ENCODE measurements at regions not wholly inside any gene's neighbourhood (a gene's known extent, or its start where the extent isn't known, plus 50 kb on each side); places are given as distances from the start of the nearest gene placed in this dataset.

DNA sequence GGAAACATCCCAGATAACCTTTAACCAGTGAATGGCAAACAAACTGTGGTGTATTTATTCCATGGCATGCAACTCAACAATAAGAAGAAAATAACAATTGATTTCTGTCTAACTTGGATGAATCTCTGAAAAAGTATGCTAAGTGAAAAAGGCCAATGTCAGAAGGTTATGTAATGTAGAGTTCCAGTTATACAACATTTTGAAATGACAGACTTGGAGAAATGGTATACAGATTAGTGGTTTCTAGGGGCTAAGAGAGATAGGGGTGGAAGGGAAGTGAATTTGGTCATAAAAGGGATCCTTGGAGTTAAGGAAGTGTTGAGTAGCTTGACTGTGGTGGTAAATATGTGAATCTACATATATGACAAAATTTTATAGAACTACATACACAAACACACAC is 269.4 kb upstream of the SUCLG2 start:
- no peaks in the 10 kb centered on the region for H3K27me3 ChIP-seq
- H3K4me3 ChIP-seq: no peak overlapping the region
- no peaks in the 10 kb centered on the region for H3K36me3 ChIP-seq
- H3K9me3 ChIP-seq: no peaks in the 10 kb centered on the region
- DNase-seq: no peak

DNA sequence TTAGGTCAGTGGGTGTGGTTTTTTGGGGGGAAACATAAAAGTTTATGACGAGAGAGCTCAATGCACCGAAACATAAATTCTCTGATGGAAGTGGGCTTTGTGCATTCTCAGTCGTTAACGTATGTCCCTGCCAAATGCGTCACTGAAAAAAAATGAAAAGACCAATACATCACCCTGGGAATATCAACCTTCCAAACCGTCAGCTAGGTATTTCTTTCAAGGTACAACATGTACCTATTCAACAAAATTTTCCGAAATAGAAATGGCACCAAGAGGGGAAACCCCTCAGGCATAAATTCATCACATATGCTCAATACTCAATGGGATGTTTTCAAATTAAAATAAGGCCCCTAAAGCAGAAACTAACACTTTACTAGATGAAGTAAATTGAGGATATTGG is 266.6 kb upstream of the SUCLG2 start:
- H3K9me3 ChIP-seq: no peaks in the 10 kb centered on the region
- no peak overlapping the region for H3K4me3 ChIP-seq
- H3K27me3 ChIP-seq: no peaks in the 10 kb centered on the region

DNA sequence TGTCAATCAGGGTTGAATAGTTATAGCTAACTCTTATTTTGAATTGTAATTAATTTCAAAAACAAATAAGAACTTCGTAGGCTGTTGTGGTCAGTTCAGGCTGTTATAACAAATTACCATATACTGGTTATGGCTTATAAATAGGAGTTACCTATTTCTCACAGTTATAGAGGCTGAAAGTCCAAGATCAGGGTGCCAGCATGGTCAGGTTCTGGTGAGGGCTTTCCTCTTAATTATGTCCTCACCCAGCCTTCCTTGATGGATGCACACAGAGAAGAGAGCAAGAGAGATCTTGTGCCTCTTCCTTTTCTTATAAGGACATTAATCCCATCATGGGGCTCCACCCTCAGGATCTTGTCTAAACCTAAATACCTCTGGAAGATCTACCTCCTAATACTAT is 265.9 kb upstream of the SUCLG2 start:
- Histone ChIP-seq H3K4me3 (no peak overlapping the region), H3K9me3 (no peaks in the 10 kb centered on the region), H3K36me3 (no peaks in the 10 kb centered on the region), H3K27me3 (no peaks in the 10 kb centered on the region)
- DNase-seq: no peak

More for the DNA sequence above, 266.6 kb upstream of the SUCLG2 start:
- H3K36me3 ChIP-seq: no peaks in the 10 kb centered on the region
- DNase-seq: no peak

DNA sequence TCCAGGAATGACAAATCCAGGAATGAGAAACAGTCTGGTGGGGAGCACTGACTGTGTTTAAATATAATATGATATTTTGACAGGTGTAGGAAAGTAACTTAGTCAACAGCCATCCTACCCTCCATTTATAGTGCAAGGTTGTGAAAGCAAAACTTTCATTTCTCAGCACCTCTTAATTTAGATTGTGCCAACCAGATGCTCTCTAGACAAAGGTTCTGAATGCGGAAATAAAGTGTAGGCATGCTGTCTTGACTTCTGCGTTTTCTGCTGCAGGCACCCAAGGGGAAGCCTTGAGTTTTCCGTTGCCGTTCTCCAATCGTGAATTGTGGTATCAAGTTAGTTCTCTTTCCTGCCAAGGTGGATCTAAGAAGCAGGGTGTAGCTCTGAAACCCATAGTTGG is 261.9 kb upstream of the SUCLG2 start:
- no peaks in the 10 kb centered on the region for H3K36me3 ChIP-seq
- no peaks in the 10 kb centered on the region for H3K9me3 ChIP-seq
- H3K4me3 ChIP-seq: no peak overlapping the region
- no peak for DNase-seq
- H3K27me3 ChIP-seq: no peaks in the 10 kb centered on the region

DNA sequence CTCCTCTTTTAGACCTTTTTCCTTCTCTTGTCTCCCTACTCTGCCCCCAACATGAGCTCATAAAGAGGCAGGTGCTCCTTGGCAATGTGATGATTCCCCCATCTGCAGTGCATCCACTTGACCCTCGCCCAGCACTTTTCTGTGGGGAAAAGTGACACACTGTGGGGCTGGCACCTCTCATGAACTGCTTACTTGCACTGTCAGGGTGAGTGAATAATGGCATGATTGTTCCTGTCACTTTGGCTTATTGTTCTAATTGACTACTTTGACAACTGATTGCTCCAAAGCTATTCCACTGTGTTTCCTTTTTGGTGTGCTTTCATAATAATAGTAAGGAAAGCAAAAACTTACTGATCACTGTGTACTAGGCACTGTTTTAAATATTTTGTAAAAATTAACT is 253.3 kb upstream of the SUCLG2 start:
- Histone ChIP-seq H3K27me3 (no peaks in the 10 kb centered on the region), H3K36me3 (no peaks in the 10 kb centered on the region), H3K9me3 (no peaks in the 10 kb centered on the region), H3K4me3 (no peak overlapping the region)
- DNase-seq: no peak

DNA sequence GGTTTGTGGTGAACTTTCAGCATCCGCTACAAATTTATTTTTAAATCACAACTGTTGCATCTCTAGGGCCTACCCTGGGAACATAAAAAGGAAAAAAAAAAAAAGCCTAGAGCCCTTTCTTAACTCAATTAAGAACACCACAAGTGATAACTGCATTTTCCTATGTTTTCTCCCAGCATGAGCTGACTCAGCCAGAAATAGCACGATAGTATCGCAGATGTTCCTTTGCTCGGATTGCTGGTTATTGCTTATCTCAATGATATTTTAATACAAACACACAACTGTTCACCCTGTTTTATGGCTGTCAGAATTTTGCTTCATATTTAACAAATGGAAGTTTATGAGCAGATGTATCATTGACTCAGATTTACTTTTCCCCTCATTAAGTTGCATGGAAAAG is 251.8 kb upstream of the SUCLG2 start:
- Histone ChIP-seq H3K36me3 (no peaks in the 10 kb centered on the region), H3K27me3 (no peaks in the 10 kb centered on the region), H3K4me3 (no peak overlapping the region), H3K9me3 (no peaks in the 10 kb centered on the region)
- DNase-seq: no peak

DNA sequence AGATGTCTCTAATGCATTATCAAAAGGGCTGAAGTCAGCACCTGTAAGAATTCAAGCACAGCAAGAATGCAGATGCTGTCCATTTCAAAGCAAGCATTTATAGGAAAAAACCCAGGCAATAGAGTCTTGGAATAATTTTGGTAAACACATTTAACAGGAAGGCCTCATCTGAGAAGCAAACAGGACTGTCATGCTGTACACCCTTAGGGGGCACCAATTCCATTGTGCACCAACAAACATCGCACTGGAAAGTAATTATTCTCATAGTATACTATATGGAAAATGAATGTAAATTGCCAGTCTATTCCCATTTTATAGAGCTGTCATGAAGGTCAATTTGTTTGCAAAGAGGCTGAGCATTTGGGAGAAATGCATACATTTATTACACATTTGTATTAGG is 247.3 kb upstream of the SUCLG2 start:
- H3K27me3 ChIP-seq: no peaks in the 10 kb centered on the region
- DNase-seq: no peak
- H3K36me3 ChIP-seq: no peaks in the 10 kb centered on the region
- H3K9me3 ChIP-seq: no peaks in the 10 kb centered on the region
- H3K4me3 ChIP-seq: no peak overlapping the region

DNA sequence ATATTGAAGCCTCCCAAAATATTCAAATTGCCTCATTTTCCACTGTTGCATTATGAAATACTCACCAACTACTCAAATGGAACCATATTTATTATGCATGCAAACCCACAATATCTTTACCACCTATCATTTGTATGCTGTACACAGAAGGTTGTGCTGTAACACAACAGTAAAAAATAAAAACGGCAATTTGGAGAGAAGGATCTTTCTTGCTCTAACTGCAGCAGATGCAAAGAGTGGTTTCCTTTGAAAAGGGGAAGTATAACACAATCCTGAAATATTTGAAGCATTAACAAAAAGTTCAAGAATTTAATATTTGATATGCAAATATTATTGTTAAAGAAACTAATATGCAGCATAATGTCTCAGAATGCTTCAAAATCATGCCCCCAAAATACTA is 244.5 kb upstream of the SUCLG2 start:
- Histone ChIP-seq H3K9me3 (no peaks in the 10 kb centered on the region), H3K36me3 (no peaks in the 10 kb centered on the region), H3K27me3 (no peaks in the 10 kb centered on the region), H3K4me3 (no peak overlapping the region)
- DNase-seq: no peak

DNA sequence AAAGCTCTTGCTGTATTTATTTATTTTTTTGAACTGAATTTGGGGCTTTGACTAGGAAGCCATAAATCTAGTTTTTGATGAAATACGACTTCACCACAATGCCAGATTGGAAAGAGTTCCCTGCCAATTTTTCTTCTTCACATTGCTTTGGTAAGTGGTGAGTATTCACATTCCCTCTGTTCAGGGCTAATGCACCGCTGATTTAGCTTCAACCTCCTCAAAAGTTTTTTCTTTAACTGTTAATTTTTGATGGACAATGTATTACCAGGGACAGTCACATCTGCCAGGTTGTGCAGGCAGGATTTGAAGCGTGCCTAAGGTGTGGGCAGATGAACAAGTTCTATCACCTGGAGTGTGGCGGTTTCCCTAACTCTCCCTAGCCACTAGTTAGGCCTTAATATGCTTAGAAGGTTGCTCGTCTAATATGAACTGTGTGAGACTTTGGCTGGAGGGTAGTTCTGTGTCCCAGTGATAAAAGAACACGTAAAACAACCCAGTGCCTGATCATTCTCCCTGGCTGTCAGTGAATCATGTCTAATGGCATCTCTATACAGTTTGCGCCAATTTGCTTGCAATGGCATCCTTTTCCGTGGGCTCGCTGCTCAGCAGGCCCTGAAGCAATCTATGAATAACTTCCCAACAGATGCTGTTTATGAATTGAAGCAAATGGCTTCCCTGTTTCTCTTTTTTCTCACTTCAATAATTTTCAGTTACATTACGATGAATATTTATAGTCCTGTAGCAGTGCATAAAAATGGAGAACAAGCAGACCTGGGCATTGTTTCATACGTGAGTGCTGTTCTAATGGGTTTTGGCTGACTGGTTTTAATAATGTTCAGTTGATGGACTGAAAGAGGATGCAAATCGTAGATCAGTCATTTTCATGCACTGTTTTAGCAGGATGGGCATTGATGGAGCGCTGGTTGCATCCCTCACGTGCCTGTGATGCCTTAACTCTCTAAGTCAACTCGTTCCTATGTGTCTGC is 243.2 kb upstream of the SUCLG2 start:
- no peak for DNase-seq
- H3K4me3 ChIP-seq: no peak overlapping the region
- H3K27me3 ChIP-seq: no peaks in the 10 kb centered on the region
- H3K9me3 ChIP-seq: no peaks in the 10 kb centered on the region
- H3K36me3 ChIP-seq: no peaks in the 10 kb centered on the region

DNA sequence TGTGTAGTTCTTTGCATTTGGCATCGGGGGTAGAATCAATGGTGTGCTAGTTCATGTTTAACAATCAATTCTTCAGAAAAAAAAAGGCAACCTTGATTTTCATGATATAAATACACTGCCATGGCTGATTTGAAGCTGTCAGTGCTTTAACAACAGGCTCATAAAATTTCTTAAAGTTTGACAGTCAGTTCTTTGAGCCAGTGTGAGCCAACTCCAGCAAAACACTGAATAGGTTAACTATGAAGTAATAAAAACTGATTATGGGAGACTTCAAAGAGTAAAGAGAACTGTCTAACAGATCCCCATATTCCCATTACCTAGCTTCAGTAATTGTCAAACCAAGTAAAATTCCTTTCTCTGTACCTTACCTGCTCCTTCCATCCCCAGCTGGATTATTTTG is 241.7 kb upstream of the SUCLG2 start:
- Histone ChIP-seq H3K4me3 (no peak overlapping the region), H3K36me3 (no peaks in the 10 kb centered on the region), H3K9me3 (no peaks in the 10 kb centered on the region), H3K27me3 (no peaks in the 10 kb centered on the region)
- DNase-seq: no peak

DNA sequence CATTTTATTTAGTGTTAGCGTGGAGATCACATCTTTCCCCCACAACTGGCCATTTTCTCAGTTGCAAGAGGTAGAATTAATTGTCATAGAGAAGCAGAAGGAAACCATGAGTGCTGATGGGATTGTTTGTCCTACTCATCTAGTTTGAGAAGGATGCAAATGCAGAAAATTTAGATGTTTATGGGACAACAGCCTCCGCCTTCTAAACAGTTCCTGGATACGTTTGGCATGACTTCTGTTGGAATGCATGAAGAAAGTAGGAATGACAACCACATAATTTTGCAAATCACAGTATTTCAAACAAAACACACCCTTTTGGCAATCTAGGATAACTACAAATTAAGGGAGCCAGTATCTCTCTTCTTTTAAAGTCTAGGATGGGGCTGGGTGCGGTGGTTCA is 240.1 kb upstream of the SUCLG2 start:
- Histone ChIP-seq H3K9me3 (no peaks in the 10 kb centered on the region), H3K27me3 (no peaks in the 10 kb centered on the region), H3K4me3 (no peak overlapping the region), H3K36me3 (no peaks in the 10 kb centered on the region)
- DNase-seq: no peak

DNA sequence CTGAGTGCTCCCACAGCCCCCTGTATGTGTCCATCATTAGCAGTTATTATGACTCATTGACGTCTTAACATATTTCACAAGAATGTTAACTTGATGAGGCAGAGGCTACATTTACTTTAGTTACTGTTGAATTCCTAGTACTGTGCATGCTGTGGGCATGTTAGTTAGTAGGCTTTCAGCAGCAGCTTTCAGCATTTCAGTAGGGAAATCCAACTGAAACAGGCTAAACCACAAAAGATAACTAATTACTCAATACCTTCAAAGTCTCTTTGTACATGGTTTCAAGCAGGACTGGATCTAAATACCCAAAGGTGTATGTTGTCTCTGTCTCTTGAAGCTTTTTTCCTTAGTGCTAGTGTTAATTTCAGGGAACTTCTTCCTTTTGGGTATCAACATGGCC is 229.9 kb upstream of the SUCLG2 start:
- Histone ChIP-seq H3K9me3 (no peaks in the 10 kb centered on the region), H3K4me3 (no peak overlapping the region), H3K36me3 (no peaks in the 10 kb centered on the region), H3K27me3 (no peaks in the 10 kb centered on the region)
- DNase-seq: no peak

DNA sequence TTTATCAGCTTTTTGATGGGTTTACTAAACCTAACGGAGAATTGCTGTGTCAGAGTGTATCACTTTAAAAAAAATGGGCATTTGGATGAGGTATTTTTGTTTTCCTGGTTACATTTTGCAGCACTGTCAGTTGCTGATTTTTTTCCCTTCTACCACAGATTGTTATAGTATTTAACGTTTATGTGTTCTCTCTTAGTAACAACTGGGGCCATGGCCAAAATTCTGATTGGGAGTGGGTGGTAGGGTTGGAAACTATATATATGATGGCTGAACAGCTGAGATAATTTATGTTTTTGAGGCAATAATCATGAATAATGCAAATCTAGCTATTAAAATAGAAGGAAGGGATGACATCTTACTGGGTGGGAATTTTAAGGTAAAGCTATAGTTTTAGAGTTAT is 229.4 kb upstream of the SUCLG2 start:
- Histone ChIP-seq H3K36me3 (no peaks in the 10 kb centered on the region), H3K4me3 (no peak overlapping the region)

DNA sequence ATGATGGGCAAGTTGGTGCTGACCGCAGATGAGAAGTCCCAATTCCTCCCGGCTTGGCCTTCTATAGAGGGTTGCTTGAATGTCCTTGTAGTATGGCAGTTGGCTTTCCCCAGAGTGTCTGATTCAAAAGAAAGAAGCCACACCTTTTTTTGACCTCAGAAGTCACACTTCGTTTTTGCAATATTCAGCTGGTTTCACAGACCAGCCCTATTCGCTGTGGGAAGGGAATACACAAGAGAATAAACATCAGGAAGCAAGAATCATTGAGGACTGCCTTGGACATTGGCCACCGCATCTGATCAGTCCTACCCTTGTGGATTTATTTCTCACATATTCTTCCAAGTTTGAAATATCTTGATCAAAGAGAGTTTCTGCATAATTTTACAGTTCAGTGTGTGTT is 228.6 kb upstream of the SUCLG2 start:
- H3K4me3 ChIP-seq: no peak overlapping the region
- H3K27me3 ChIP-seq: no peaks in the 10 kb centered on the region
- DNase-seq: no peak
- H3K9me3 ChIP-seq: no peaks in the 10 kb centered on the region
- H3K36me3 ChIP-seq: no peaks in the 10 kb centered on the region

More for the DNA sequence above, 229.4 kb upstream of the SUCLG2 start:
- Histone ChIP-seq H3K27me3 (no peaks in the 10 kb centered on the region), H3K9me3 (no peaks in the 10 kb centered on the region)
- DNase-seq: peak; percentile 12

DNA sequence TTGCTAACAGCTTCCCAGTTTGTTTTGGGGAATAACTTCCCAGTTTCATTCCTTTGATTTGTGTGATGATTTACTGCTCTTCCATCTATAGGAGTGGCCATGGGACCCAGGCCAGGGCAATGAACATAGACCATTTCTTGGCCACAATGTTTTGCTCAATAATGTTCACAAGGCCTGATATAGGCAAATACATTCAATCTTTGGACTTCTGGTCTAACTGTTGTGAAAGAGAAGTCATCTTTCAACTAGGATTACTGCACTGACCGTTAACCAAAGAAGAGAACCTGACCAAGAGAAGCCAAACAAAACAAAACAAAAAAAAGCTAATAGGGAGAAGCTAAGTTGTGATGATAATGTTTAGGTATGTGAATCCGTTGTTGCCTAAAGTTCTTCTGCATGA is 221.8 kb upstream of the SUCLG2 start:
- no peaks in the 10 kb centered on the region for H3K9me3 ChIP-seq

DNA sequence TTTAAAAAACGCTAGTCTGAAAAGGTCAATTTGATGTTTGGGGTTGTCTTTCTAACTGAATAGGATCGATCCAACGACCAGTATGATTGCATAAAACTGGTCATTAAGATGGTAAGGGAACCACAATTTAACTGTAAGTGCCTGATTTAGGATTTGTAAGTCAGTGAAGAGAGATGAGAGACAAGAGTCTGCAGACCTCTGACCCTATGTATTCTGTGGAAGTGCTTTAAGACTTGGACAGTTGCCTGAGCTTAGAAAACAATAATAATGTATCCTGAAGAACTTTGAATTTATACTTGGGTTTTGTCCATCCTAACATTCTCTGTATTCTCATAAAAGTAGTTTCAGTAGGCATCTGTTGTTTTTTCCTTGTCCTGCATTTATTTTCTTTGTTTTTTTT is 221.4 kb upstream of the SUCLG2 start:
- Histone ChIP-seq H3K9me3 (no peaks in the 10 kb centered on the region), H3K4me3 (no peak overlapping the region)

More for the DNA sequence above, 221.8 kb upstream of the SUCLG2 start:
- peak; percentile 14 for DNase-seq
- Histone ChIP-seq H3K36me3 (no peaks in the 10 kb centered on the region), H3K4me3 (no peak overlapping the region), H3K27me3 (no peaks in the 10 kb centered on the region)

DNA sequence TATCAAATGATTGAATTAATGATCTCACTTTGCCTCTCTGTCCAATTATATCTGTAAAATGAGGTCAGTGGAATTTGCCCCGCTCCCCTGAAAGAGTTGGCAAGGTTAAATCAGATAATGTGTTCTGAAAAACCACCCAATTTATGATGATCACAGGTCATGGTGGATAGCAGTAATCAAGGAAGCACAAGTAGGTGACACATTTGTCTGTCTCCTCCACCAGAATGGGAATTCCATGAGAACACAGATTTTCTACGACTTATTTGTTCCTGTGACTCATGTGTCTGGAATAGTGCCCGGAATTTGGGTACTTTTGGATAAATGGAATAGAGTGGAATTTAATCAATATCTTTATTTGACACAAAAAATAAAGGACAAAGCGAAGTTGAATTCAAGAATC is 220.9 kb upstream of the SUCLG2 start:
- no peaks in the 10 kb centered on the region for H3K27me3 ChIP-seq
- H3K36me3 ChIP-seq: no peaks in the 10 kb centered on the region
- no peaks in the 10 kb centered on the region for H3K9me3 ChIP-seq
- no peak for DNase-seq
- H3K4me3 ChIP-seq: no peak overlapping the region

More for the DNA sequence above, 221.4 kb upstream of the SUCLG2 start:
- Histone ChIP-seq H3K27me3 (no peaks in the 10 kb centered on the region), H3K36me3 (no peaks in the 10 kb centered on the region)
- DNase-seq: no peak

DNA sequence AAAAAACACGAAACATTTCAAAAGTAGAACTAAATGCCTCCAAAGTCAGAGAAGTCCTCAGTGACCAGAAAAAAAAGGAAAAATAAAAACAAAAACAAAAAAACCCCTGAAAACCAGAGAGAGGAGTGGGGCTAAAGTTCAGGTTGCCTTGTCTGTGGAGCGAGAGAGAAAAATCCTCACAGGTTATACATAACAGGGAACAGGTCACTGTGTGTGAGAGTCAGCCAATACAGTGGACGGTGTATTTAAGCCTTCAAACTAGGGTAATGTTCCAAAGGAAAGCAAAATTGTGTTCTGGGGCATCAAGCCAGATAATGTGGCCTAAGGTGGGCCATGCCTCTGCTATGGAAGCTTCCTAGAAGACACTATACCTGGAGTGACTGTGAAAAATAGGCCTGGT is 216.1 kb upstream of the SUCLG2 start:
- Histone ChIP-seq H3K27me3 (no peaks in the 10 kb centered on the region), H3K36me3 (no peaks in the 10 kb centered on the region), H3K4me3 (no peak overlapping the region), H3K9me3 (no peaks in the 10 kb centered on the region)
- no peak for DNase-seq

Data from MG63 (cell line).